ENCODE measurements at regions not wholly inside any gene's neighbourhood (a gene's known extent, or its start where the extent isn't known, plus 50 kb on each side); places are given as distances from the start of the nearest gene placed in this dataset.

DNA sequence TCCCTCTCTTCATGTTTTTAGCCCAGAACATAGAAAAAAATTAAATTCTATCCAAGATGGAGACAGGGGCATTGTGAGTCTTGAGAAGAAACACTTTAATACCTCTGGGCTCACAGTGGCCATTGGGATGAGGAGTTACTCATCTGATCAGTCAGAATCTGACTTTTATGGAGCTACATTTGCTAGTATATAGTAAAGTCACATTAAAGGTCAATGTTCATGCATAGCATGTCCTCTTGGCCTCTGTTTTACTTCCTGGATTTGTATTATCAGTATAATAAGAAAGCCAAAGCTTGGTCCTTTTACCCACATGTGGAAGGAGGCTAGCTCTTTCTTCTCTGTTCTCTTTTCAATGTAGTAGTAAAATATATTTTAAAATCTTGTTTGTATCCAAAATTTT, 93.6 kb upstream of the CNOT2 start:
- no peak for TF ChIP-seq CTCF (IDR thresholded peaks at IDR 0.05; ENCODE audit: low read length)
- TF ChIP-seq EZH2 (IDR thresholded peaks at IDR 0.05; ENCODE audit: borderline replicate concordance, low read length), result no peak

Measured in OCI-LY1 (cell line).